CD4-positive, alpha-beta T cell treated with Interleukin-4 for 1 hour (primary cell): ENCODE measurements at regions not wholly inside any gene's neighbourhood (a gene's known extent, or its start where the extent isn't known, plus 50 kb on each side); places are given as distances from the start of the nearest gene placed in this dataset.

Experiments used
- DNase-seq, 2 donors: peaks; one replicate each; pipeline ENCODE4 v3.0.0-alpha.2; 2020 to 2022

- no peak for DNase-seq
Measured at GRCh38 chr1:199953651-199954050, 73.9 kb upstream of the NR5A2 start.

- no peak for DNase-seq
Measured at GRCh38 chr1:199954699-199955098, 72.8 kb upstream of the NR5A2 start.

- no peak for DNase-seq
Measured at GRCh38 chr1:199955235-199955634, 72.3 kb upstream of the NR5A2 start.

- no peak for DNase-seq
Measured at GRCh38 chr1:199956005-199956404, 71.5 kb upstream of the NR5A2 start.

- DNase-seq = no peak
Measured at GRCh38 chr1:199959033-199959774, 68.3 kb upstream of the NR5A2 start.

DNA sequence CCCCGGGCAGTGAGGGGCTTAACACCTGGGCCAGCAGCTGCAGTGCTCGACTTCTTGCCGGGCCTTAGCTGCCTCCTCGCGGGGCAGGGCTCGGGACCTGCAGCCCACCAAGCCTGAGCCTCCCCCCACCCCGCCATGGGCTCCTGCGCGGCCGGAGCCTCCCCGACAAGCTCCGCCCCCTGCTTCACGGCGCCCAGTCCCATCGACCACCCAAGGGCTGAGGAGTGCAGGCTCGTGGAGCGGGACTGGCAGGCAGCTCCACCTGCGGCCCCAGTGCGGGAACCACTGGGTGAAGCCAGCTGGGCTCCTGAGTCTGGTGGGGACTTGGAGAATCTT lies 67.8 kb upstream of the NR5A2 start:
- DNase-seq = no peak

GRCh38 chr1:199970125-199970524 lies 57.4 kb upstream of the NR5A2 start:
- DNase-seq = no peak

DNA sequence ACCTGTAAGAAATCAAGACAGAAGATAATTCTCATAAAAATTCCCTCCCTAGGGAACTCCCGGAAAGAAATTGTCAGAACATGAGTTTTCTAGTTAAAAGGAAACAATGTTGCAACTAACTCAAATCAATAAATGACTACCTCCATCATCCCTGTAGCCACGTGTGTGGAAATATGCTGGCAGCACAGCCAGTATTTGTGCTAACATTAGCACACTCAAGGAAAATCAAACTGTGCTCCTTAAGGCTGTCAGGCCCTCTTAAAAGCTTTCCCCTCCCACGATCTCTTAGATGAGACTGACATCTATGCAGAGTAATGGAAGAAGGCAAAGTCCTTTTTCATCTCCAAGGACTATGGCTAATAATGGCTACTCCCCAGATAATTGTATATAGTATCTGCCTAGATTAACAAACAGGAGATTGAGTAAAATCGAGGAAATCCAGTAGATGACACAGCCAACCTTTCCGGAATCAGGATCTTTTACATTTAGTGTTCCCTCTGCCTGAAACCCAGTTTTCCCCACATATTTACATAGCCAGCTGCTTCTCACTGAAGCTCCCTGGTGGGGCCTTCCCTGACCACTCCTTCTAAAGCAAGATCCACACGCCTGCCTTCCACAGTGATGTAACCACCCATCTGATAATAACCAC lies 50.9 kb upstream of the NR5A2 start:
- no peak for DNase-seq
